HL-60 (cell line): ENCODE measurements at regions not wholly inside any gene's neighbourhood (a gene's known extent, or its start where the extent isn't known, plus 50 kb on each side); places are given as distances from the start of the nearest gene placed in this dataset.

ENCODE experiments used
- CTCF ChIP-seq: IDR thresholded peaks from one replicate; pipeline ENCODE4 v1.5.1; 2011; ENCODE audit warnings: low read length, control low read depth, inconsistent platforms; ENCODE audit not compliant: insufficient read depth
- GABPA ChIP-seq: IDR thresholded peaks from 2 replicates; pipeline ENCODE4 v1.6.1; 2012; ENCODE audit warnings: low read depth
- POLR2AphosphoS5 ChIP-seq: IDR thresholded peaks from 2 replicates; pipeline ENCODE4 v1.6.1; 2012; ENCODE audit warnings: low read depth
- REST ChIP-seq: IDR thresholded peaks from 2 replicates; pipeline ENCODE4 v1.6.1; 2012; ENCODE audit warnings: low read depth; ENCODE audit not compliant: insufficient replicate concordance

- TF ChIP-seq REST, result no peak
- TF ChIP-seq CTCF, result no peak
- no peak for TF ChIP-seq GABPA
- no peak for TF ChIP-seq POLR2AphosphoS5
Measured at GRCh38 chr13:105616333-105617075, 919.0 kb downstream of the EFNB2 start.
